Lung microvascular endothelial cell (primary cell): ENCODE measurements at regions not wholly inside any gene's neighbourhood (a gene's known extent, or its start where the extent isn't known, plus 50 kb on each side); places are given as distances from the start of the nearest gene placed in this dataset.
"Not testable (repeated sequence)": the region's sequence is repeated elsewhere in the genome, so short reads cannot be mapped to it uniquely, and the experiment has no call there.

Source experiments
- DNase-seq, 2 donors: peaks; one replicate each; pipeline versions ENCODE4 v3.0.0 to v3.0.0-alpha.2; 2010; ENCODE audit warnings: low read depth in 2 of 2

DNA sequence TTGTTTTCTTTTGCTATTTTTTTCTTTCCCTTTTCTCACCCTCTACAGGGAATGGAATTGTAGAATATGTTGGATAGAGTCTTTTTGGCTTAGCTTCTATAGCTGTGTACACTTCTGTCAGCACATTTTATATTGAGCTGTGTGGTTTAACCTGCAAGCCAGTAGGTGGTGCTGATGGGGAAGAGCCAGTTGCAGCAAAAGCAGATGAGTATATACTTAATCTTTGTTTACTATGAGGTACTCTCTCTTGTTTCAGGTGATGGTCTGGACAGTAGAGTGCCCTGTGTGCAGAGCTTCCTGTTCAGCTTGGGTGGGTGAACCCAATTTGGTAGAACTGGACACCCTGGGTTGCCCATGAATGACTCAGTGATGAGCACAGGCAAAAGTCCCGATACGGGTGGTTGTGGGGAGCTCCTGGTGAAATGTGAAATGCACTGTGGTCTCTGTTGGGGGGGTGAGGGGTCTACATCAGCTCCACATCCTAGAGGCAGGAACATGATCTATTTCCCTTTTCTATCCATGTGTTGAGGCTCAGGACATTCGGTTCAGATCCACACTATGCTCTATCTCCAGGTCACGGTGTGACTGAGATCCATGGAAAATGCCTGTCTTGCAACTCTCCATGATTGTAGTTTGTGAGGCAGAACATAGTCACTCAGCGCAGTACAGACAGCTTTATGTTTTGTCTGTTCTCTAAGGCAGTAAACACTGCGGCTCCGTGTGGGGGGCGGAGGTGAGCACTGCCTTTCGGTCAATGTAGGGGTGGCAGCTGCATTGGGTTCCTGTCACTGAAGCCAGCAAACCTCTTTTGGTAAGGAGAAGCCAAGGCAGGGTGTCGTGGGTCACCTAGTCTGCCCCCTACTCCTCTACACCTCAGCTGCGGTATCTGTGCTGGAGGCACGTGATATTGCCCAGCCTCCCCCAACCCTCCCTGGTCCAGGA is 353.2 kb downstream of the PRR16 start:
- peak in 1 of 2 donors; percentile 42 for DNase-seq

- no peak for DNase-seq
Observed at GRCh38 chr5:120818128-120818527, 354.0 kb downstream of the PRR16 start.

DNA sequence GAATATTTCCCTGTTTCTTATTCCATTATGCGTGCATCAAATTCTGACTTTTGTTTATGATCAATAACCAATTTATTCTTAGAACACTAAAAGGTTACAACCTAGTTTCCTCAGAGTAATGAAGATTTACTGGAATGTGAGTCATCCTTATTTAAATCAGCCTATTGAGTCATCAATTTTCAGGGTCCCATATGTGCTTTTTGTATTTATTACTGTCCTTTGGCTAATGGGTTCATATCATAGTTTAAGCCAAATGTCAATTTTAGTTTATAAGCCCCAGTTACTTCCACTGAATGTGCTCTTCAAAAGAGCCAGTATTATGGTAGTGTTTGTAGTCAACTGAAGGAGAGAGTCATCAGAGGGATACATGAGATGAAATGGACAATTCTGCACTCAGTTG is 359.2 kb downstream of the PRR16 start:
- no peak for DNase-seq

- DNase-seq, result not testable (repeated sequence)
Observed at GRCh38 chr5:120831646-120832045, 367.5 kb downstream of the PRR16 start.

GRCh38 chr5:120841830-120842229 is 377.7 kb downstream of the PRR16 start:
- DNase-seq, result no peak

- DNase-seq, result no peak
Observed at GRCh38 chr5:120843390-120843980, 379.4 kb downstream of the PRR16 start.

GRCh38 chr5:120848883-120849282 is 384.8 kb downstream of the PRR16 start:
- DNase-seq, result no peak

DNA sequence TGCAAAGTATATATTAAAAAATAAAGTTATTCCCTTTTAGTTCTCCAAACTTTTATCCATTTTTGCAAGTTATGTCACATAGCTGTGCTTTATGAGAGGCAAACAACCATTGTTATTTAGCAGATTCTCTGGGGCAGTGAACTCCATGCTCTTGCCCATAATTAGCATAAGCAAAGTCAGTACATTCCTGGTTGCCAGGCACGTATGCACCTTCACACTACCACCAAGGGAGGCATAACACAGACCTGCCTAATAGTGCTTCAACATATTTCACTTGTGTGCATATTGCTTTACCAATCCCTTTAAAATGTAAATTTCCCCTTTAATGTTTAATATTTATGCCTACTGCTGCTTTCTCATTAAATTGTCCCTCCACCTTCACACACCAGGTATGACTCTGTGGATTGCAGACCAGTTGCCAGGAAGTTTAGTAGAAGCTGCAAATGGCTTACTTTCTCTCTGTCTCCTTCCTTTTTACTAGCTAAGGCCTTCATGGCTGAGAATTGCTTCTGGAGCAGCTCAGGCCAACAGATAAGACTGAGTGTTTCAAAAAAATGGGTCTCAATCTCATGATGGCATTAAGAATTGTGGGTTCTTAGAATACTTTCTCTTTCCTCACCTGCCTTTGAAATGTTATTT is 388.2 kb downstream of the PRR16 start:
- DNase-seq, result no peak

GRCh38 chr5:120866997-120867396 is 402.9 kb downstream of the PRR16 start:
- no peak for DNase-seq

GRCh38 chr5:120869831-120870230 is 405.7 kb downstream of the PRR16 start:
- no peak for DNase-seq

DNA sequence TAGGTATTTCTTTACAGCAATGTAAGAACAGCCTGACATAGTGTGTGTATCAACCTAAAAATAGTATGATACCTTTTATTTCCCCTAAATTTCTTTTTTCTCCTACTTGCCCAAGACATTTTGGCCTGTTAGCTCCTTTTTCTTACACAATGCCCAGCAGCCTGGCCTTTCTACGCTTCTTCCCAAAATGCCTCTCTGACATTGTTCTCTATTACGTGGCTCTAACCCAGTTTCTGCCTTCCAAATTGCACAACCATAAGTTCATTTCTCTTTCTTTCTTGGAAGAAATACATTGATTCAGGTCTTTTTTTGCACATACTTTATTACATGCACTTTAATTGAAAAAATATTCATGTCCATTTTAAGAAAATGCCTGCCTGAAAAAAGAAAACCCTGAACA is 408.2 kb downstream of the PRR16 start:
- DNase-seq, result no peak

DNA sequence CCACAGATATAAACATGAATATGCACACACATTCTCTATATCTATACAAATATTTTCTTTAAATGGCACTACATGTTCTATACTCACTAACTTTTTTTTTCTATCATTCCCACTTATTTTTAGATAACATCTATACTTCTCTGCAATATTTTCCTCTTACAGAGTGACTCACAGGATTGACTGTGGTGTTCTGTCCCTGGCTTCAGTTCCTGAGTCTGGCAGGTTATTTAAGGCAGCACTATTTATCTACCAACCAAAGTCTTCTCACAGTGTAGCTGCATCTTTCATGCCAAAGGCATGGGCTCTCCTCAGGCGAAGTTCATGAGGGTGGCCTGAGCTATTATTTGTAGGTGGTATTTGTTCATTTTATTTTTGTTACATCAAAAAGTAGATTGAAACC is 409.0 kb downstream of the PRR16 start:
- DNase-seq, result peak in 1 of 2 donors; percentile 10

DNA sequence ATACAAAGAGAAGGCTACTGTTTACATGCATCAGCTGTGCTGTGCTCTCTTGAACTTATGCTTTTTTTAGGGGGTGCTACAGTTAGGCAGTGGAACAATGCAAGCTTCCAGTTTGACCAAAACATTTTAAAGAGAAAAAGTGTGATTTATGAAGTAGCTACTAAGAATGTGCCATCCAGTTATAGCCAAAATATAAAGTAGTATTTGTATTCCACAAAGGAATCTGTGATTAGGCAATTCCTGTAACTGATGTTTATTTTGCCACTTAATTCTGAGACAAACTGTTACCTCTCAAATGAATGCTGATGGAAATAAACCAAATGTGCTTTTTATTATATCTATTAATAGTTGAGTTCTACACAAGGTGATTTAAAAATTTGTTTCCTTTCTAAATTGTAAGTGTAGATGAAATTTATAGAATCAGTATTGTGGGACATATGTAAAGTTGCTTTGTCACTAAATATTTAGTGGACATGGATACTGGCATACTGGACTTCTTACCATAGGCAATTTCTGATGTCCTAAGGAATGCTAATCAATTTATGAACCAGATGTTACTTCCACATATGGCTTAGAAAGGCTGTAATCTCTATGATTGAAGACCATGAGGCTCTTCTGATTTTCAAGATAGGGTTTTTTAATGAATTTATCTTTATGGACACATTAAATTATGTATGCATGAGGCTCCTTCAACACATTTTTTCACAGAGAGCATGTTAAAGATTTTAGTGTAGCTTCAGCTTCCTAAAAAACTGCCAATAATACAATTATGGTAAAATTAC is 410.2 kb downstream of the PRR16 start:
- DNase-seq, result no peak

DNA sequence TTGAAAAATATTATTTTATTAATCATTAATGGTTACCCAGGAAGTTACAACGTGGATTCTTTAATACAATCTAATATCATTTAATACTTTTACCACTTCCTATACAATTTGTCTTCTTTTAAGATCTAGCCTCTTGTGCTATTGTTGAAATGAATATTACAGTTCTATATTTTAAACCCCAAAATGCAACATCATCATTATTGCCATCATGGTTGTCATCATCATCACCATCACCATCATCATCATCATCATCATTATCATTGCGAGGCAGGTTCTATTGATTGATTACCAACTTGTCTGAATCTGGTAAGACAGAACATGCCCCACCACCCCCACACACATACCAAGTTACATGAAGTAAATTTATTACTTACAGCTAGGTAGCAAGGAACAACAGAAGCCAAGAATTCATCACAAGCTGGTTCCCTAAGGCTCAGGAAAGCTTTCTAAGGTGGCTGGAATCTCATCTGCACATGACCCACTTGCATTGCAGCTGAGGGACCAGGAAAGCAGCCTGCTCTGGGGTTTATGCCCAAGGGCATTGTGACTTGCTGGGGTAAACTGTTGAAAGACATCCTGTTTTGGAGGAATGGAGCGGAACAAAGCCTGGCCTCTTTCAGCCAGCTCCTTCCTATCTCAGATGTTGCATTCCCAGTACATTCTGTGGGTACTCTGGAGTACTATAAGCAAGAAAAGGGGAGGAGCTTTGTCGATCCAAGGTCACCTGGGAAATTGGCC is 418.1 kb downstream of the PRR16 start:
- DNase-seq, result no peak

GRCh38 chr5:120886351-120886860 is 422.3 kb downstream of the PRR16 start:
- no peak for DNase-seq

DNA sequence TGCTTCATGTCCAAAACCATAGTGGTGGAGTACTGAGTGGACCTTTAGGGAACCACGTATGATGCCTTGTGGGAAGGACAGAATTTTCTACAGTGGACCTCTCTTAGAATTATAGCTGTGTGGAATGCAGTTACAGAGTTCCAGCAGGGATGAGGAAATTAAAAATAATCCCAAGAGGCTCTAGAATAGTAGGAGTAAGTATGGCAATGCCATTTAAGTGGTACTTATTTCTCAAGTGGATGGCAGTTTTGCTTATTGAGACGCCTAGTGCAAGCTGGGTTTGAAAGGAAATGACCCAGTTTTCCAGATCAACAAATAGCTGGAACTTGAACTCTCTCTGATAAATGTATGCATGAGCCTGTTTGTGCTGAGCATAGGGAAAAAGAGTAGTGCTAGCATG is 431.6 kb downstream of the PRR16 start:
- DNase-seq, result no peak

DNA sequence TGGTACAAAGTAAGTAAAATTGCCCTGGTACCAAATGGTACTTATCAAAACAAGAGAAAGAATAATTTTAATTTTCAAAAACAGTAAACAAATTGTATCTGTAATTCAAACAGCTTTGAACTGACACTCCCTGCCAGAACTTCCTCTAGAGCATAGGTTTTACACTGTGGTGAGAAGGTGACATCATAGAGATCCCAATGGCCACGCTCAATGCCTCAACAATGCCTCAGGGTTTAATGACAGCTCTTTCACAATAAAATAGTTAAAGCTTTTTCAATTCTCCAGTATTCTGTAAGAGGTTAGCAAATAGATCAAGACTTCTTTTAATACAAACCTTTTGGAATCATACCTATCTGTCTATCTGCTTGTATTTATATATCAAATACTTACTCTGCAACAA is 437.1 kb downstream of the PRR16 start:
- no peak for DNase-seq

GRCh38 chr5:120907953-120908352 is 443.9 kb downstream of the PRR16 start:
- DNase-seq, result no peak

DNA sequence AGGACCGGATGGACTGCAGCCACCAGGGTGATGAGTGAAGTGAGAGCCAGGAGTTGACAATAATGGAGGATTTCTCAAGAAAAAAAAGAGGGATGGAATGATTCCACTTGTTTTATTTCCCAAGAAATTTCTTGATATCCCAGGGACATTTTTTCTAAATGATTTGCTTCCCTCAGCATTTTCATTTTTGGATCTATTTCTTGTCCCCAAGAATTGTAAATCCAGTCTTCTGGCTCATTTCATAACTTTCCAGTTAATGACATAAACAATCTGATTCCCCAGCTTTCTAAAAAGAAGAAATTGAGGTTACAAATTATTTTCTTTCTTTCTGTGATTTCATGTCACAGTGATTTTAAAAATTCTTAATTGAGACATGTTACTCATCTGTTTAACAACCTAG is 446.5 kb downstream of the PRR16 start:
- no peak for DNase-seq

DNA sequence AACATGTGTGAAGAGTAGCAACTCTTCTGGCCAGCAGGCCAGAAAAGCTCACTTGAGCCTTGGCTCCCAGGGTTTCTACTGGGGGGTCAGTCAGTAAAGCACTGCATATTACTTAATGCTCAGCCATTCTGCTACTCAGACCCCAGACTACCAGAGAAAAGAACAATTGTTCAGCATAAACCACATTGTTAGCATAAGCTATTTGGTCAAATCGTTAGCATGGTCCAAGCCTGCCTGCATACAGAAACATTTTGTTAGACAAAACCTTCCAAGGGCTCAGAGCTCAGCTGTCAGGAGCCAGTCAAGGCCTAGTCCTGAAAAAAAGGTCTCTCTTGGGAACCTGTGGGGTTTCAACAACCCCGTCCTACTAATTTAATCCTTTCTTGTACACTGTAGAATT is 449.3 kb downstream of the PRR16 start:
- DNase-seq, result no peak

- no peak for DNase-seq
Observed at GRCh38 chr5:120917214-120917758, 453.2 kb downstream of the PRR16 start.
